ENCODE measurements at regions not wholly inside any gene's neighbourhood (a gene's known extent, or its start where the extent isn't known, plus 50 kb on each side); places are given as distances from the start of the nearest gene placed in this dataset.

- no peak for ATAC-seq (ENCODE audit: insufficient read depth, low FRiP score)
- peak; percentile 50 to 80 (median 54) for DNase-seq
- H3K27me3 ChIP-seq (ENCODE audit: control insufficient read depth in 3 of 3, insufficient read depth in 3 of 3, low read length in 2 of 3): no peaks in the 10 kb centered on the region
- peaks cover 0 to 6% (median 0%) of the 10 kb centered on the region in 4 donors for H3K9me3 ChIP-seq (ENCODE audit: control insufficient read depth in 4 of 4, insufficient read depth in 3 of 4, low read length in 3 of 4)
- H3K36me3 ChIP-seq (ENCODE audit: control insufficient read depth in 4 of 4, insufficient read depth in 4 of 4, low read length in 4 of 4): no peaks in the 10 kb centered on the region
- 24 to 41% methylated on average over 7 of the region's 7 CpGs for WGBS, 2 donors
- no peak overlapping the region for H3K4me3 ChIP-seq
- no peak overlapping the region for H3K27ac ChIP-seq (ENCODE audit: low read depth in 1 of 2, low read length in 1 of 2)
- no peak for TF ChIP-seq CTCF (IDR thresholded peaks at IDR 0.05; ENCODE audit: control extremely low read depth, extremely low read depth)
- H3K4me1 ChIP-seq (ENCODE audit: control insufficient read depth in 5 of 5, insufficient read depth in 5 of 5, low read length in 5 of 5): peaks cover 0 to 16% (median 6%) of the 10 kb centered on the region in 5 donors
- no peak overlapping the region for H3K9ac ChIP-seq (ENCODE audit: insufficient read depth in 1 of 2, low read length in 2 of 2)
Measured at GRCh38 chr3:8341821-8342247, 159.8 kb upstream of the LMCD1 start.

GRCh38 chr3:8343058-8343457, 158.6 kb upstream of the LMCD1 start:
- no peak for DNase-seq
- Histone ChIP-seq H3K36me3 (ENCODE audit: control insufficient read depth in 4 of 4, insufficient read depth in 4 of 4, low read length in 4 of 4) (no peaks in the 10 kb centered on the region), H3K27me3 (ENCODE audit: control insufficient read depth in 3 of 3, insufficient read depth in 3 of 3, low read length in 2 of 3) (no peaks in the 10 kb centered on the region), H3K9me3 (ENCODE audit: control insufficient read depth in 4 of 4, insufficient read depth in 3 of 4, low read length in 3 of 4) (peaks cover 0 to 6% (median 0%) of the 10 kb centered on the region in 4 donors), H3K4me3 (no peak overlapping the region), H3K9ac (ENCODE audit: insufficient read depth in 1 of 2, low read length in 2 of 2) (no peak overlapping the region), H3K27ac (ENCODE audit: low read depth in 1 of 2, low read length in 1 of 2) (no peak overlapping the region), H3K4me1 (ENCODE audit: control insufficient read depth in 5 of 5, insufficient read depth in 5 of 5, low read length in 5 of 5) (peaks cover 0 to 16% (median 6%) of the 10 kb centered on the region in 5 donors)
- no peak for TF ChIP-seq CTCF (IDR thresholded peaks at IDR 0.05; ENCODE audit: control extremely low read depth, extremely low read depth)
- 86 to 96% methylated on average over 1 of the region's 1 CpG for WGBS, 2 donors
- ATAC-seq (ENCODE audit: insufficient read depth, low FRiP score): no peak

GRCh38 chr3:8345398-8345797, 156.2 kb upstream of the LMCD1 start:
- no peak for TF ChIP-seq CTCF (IDR thresholded peaks at IDR 0.05; ENCODE audit: control extremely low read depth, extremely low read depth)
- Histone ChIP-seq H3K36me3 (ENCODE audit: control insufficient read depth in 4 of 4, insufficient read depth in 4 of 4, low read length in 4 of 4) (no peaks in the 10 kb centered on the region), H3K27me3 (ENCODE audit: control insufficient read depth in 3 of 3, insufficient read depth in 3 of 3, low read length in 2 of 3) (no peaks in the 10 kb centered on the region), H3K9ac (ENCODE audit: insufficient read depth in 1 of 2, low read length in 2 of 2) (no peak overlapping the region), H3K4me1 (ENCODE audit: control insufficient read depth in 5 of 5, insufficient read depth in 5 of 5, low read length in 5 of 5) (peaks cover 0 to 16% (median 1%) of the 10 kb centered on the region in 5 donors), H3K4me3 (no peak overlapping the region), H3K27ac (ENCODE audit: low read depth in 1 of 2, low read length in 1 of 2) (no peak overlapping the region), H3K9me3 (ENCODE audit: control insufficient read depth in 4 of 4, insufficient read depth in 3 of 4, low read length in 3 of 4) (peaks cover 0 to 6% (median 0%) of the 10 kb centered on the region in 4 donors)
- DNase-seq (no peak), ATAC-seq (ENCODE audit: insufficient read depth, low FRiP score) (no peak)

- no peaks in the 10 kb centered on the region for H3K36me3 ChIP-seq (ENCODE audit: control insufficient read depth in 4 of 4, insufficient read depth in 4 of 4, low read length in 4 of 4)
- no peak for TF ChIP-seq CTCF (IDR thresholded peaks at IDR 0.05; ENCODE audit: control extremely low read depth, extremely low read depth)
- H3K27me3 ChIP-seq (ENCODE audit: control insufficient read depth in 3 of 3, insufficient read depth in 3 of 3, low read length in 2 of 3): no peaks in the 10 kb centered on the region
- peaks cover 0 to 6% (median 0%) of the 10 kb centered on the region in 4 donors for H3K9me3 ChIP-seq (ENCODE audit: control insufficient read depth in 4 of 4, insufficient read depth in 3 of 4, low read length in 3 of 4)
- H3K27ac ChIP-seq (ENCODE audit: low read depth in 1 of 2, low read length in 1 of 2): no peak overlapping the region
- no peaks in the 10 kb centered on the region for H3K4me1 ChIP-seq (ENCODE audit: control insufficient read depth in 5 of 5, insufficient read depth in 5 of 5, low read length in 5 of 5)
- H3K4me3 ChIP-seq: no peak overlapping the region
- ATAC-seq (ENCODE audit: insufficient read depth, low FRiP score) (no peak), DNase-seq (no peak)
- H3K9ac ChIP-seq (ENCODE audit: insufficient read depth in 1 of 2, low read length in 2 of 2): no peak overlapping the region
- 80 to 82% methylated on average over 2 of the region's 2 CpGs for WGBS, 2 donors
Measured at GRCh38 chr3:8348076-8348475, 153.5 kb upstream of the LMCD1 start.

All from lung (tissue), 11 donors.